Fibroblast of mammary gland (primary cell): ENCODE measurements at regions not wholly inside any gene's neighbourhood (a gene's known extent, or its start where the extent isn't known, plus 50 kb on each side); places are given as distances from the start of the nearest gene placed in this dataset.

Source experiments
- DNase-seq: peaks from one replicate; pipeline ENCODE4 v3.0.0-alpha.2; 2010; ENCODE audit warnings: low read depth
- H3K4me3 ChIP-seq: 2 replicates; pipeline ENCODE4 v1.5.1; 2011; ENCODE audit warnings: low read depth, mild to moderate bottlenecking, low read length, moderate library complexity; ENCODE audit not compliant: control insufficient read depth
- CTCF ChIP-seq: conservative IDR thresholded peaks from 2 replicates; pipeline ENCODE4 v1.5.1; 2011; ENCODE audit warnings: low read depth, low read length, inconsistent platforms; ENCODE audit not compliant: control insufficient read depth, insufficient read depth

GRCh38 chr22:48224332-48224731 lies 1461.9 kb downstream of the TBC1D22A start:
- TF ChIP-seq CTCF, result no peak
- H3K4me3 ChIP-seq, result no peak overlapping the region
- DNase-seq, result no peak

- TF ChIP-seq CTCF, result no peak
- DNase-seq, result no peak
These were observed 1461.2 kb downstream of the TBC1D22A start for GRCh38 chr22:48223488-48224190.

GRCh38 chr22:48222742-48223487 lies 1460.5 kb downstream of the TBC1D22A start:
- no peak for DNase-seq
- no peak for TF ChIP-seq CTCF
- H3K4me3 ChIP-seq, result no peak overlapping the region

More at GRCh38 chr22:48223488-48224190, 1461.2 kb downstream of the TBC1D22A start:
- H3K4me3 ChIP-seq, result no peak overlapping the region

- no peak overlapping the region for H3K4me3 ChIP-seq
- no peak for DNase-seq
- TF ChIP-seq CTCF, result no peak
These were observed 1456.5 kb downstream of the TBC1D22A start for GRCh38 chr22:48218889-48219420.

GRCh38 chr22:48217596-48217995 lies 1455.1 kb downstream of the TBC1D22A start:
- no peak for DNase-seq
- TF ChIP-seq CTCF, result no peak
- no peak overlapping the region for H3K4me3 ChIP-seq

- no peak overlapping the region for H3K4me3 ChIP-seq
- TF ChIP-seq CTCF, result no peak
- DNase-seq, result no peak
These were observed 1450.3 kb downstream of the TBC1D22A start for GRCh38 chr22:48212727-48213126.
